SH-SY5Y (cell line): ENCODE measurements at regions not wholly inside any gene's neighbourhood (a gene's known extent, or its start where the extent isn't known, plus 50 kb on each side); places are given as distances from the start of the nearest gene placed in this dataset.

Experiments used
- GATA2 ChIP-seq: IDR thresholded peaks from 2 replicates; pipeline ENCODE4 v1.6.1; 2011; ENCODE audit warnings: mild to moderate bottlenecking, low read depth, low read length
- GATA3 ChIP-seq: IDR thresholded peaks from 2 replicates; pipeline ENCODE4 v1.6.1; 2011; ENCODE audit warnings: low read depth, mild to moderate bottlenecking, low read length, moderate library complexity

DNA sequence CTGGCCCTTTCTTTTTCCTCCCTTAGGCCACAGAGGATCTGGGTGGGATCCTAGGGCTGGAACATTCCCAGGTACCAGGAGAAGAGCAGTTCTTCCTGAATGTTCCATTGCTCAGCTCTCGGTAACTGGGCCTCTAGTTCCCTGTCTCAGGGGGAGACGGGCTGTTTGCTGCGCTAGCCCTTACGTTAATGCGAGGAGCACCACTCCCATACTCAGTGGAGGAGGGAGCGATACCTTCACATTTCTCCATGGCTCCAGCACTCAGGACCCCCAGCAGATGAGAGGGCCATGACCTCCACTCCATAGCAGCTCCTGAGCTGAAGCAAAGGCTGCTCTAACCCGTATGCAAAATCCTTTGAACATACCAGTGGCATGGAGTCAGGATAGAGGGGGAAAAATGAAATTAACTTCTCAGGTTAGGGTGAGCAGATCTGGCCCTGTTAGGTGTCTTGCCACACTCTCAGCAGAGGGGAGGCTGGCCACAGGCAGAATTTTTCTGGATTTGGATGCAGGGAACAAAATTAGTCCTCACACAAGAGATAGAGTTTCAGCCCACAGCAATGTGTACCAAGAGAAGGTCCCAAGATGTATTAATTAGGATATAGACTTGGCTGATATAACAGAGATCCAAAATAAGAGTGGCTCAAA is 206.7 kb downstream of the ZFP36L2 start:
- TF ChIP-seq GATA3 (no peak), GATA2 (no peak)

GRCh38 chr2:43019025-43019367 is 207.4 kb downstream of the ZFP36L2 start:
- no peak for TF ChIP-seq GATA3

DNA sequence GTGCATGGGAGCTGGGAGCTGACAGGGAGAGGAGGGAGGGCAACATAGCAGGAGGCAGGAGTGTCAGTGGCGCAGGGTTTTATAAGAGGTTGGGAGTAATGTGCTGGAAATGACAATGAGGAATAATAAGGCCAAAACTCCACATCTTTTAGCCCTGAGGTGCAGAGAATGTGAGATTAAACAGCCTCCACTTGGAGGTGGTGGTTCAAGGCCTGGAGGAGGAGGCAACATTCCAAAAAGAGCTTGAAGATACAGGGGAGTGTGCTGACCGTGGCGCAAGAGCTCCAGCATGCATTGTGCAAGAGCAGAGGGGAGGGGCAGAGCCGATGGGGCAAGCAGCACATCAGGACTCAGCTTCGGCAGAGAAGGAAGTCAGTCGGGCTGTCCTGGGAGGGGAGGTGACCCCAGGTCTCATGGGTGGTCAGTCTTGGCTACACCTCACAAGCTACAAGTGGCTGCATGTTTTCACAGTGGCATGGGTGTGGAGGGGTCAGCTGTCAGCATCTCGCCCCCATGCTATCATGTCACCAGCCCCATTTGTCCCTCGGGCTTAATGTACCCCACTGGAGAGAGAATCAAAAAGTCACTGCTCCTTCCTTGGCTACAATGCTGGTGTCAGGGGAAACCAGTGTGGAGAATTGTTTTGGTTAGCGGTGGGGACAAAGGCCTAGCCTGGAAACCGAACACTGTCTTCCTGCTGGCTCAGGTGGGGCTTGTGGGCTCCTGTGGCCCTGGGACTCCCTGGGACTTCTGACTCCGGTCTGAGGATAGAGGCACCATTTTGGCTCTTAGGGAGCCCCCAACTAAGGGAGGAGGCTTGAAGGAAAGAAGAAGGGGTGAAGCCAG is 208.0 kb downstream of the ZFP36L2 start:
- TF ChIP-seq GATA3 (no peak), GATA2 (no peak)

DNA sequence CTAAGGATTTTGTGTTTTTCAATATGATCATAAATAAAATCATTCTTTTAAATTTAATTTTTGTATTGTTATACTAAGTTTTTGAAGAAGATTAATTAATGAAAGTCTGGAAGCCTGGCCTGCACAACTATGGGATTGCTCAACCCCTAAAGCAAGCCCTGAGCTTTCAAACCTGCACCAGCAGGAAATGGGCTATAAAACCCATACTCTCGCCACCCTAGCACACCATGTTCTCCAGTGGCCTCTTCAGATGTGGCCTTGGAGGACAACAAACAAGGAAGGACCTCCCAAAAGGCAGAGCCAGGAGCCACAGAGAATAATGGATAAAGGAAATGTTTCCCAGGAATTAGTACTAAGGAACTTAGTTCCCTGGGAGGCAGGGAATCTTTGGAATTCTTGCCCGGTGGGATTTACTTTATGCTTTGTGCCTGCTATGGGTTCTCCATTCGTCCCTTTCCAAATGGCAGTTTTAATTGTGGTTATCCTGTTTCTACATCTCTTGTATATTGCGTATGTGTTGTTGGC is 212.5 kb downstream of the ZFP36L2 start:
- no peak for TF ChIP-seq GATA2
- no peak for TF ChIP-seq GATA3

- no peak for TF ChIP-seq GATA2
- TF ChIP-seq GATA3: no peak
Measured at GRCh38 chr2:43012966-43013365, 213.4 kb downstream of the ZFP36L2 start.

DNA sequence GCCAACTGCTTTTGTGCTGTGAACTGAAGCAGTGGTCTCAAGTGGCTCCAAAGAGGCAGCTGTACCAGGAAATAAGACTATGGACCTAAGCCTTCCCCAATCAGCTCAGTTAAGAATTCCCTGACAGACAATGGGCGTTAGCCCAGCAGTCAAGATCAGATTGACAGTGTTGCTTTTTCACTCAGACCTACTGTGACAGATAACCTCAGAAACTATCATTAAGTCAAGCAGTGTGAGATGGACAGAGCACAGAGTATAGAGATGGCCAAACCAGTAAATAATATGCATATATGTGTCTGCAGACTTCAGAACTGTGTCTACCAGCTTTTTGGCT is 215.3 kb downstream of the ZFP36L2 start:
- TF ChIP-seq GATA3 (no peak), GATA2 (no peak)

DNA sequence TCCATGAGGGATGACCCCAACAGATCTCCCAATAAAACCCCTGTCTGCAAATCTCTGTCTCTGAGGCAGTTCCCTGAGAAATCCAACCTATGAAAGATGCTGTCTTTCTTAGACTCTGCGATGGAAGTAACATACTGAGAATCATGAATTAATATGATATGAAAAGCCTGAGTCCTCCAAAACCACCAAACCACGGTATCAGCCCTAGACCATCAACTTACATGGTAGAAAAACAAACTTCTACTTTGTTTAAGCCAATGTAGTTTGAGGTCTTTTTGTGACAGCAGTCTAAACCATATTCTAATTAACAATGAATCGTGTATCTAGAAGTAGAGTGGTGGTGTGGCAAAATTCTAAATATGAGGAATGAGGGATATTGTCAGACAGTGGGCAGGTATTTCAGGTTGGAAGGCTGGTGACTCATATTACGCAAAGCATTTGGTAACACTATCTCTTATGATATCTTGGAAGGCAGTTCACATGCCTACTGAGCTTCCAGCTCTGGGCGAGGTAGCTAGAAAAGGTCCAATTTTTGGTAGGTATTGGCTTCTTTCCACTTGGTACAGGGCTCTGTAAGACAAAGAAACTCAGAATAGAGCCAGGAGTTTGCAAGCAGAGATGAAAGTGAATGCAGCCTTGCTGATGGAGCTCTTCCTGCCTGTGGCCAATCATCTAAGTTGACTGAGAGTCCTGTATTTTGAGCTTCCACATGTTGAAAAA is 215.8 kb downstream of the ZFP36L2 start:
- TF ChIP-seq GATA2 (no peak), GATA3 (no peak)

DNA sequence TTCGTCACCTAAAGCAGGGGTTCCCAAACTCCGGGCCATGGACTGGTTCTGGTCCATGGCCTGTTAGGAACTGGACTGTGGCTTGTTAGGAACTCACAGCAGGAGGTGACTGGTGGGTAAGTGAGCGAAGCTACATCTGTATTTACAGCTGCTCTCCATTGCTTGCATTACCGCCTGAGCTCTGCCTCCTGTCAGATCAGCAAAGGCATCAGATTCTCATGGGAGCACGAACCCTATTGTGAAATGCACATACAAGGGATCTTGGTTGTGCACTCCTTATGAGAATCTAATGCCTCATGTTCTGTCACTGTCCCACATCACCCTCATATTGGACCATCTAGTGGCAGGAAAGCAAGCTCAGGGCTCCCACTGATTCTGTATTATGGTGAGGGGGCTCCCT is 217.0 kb downstream of the ZFP36L2 start:
- TF ChIP-seq GATA3: no peak
- TF ChIP-seq GATA2: no peak

DNA sequence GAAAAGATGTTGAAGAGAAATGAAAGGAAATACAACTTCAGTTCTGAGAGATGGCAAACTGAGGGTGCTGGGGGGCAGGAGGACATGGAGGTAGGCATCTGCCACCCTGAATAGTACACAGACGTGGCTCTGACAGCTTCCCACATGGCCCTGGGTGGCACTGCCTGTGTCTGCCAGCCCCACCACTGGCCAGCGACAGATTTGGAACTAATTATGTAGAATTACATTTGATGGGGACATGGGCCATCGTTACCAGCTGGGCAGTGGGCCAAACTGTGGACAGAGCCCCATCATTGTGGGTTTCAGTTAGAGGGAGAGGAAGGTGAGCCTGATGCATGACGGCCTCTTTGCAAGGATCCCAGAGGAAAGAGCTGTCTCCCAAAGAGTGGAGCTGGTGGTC is 216.0 kb upstream of the HAAO start:
- TF ChIP-seq GATA3: no peak
- no peak for TF ChIP-seq GATA2

DNA sequence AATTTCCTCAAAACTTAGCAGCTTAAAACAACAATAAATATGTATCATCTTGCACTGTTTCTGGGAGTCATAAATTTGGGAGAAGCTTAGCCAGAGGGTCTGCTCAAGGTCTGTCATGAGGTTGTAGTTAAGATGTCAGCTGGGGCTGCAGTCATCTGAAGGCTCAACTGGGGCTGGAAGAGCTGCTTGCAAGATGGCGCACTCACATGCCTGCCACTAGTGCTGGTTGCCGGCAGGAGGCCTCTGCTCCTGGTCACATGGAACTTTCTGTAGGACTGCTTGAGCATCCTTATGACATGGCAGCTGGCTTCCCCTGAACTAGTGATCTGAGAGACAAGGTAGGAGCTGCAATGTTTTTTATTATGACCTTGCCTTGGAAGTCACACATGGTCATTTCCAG is 215.5 kb upstream of the HAAO start:
- TF ChIP-seq GATA3: no peak
- no peak for TF ChIP-seq GATA2

GRCh38 chr2:43006834-43007543 is 214.6 kb upstream of the HAAO start:
- TF ChIP-seq GATA2 (no peak), GATA3 (no peak)

DNA sequence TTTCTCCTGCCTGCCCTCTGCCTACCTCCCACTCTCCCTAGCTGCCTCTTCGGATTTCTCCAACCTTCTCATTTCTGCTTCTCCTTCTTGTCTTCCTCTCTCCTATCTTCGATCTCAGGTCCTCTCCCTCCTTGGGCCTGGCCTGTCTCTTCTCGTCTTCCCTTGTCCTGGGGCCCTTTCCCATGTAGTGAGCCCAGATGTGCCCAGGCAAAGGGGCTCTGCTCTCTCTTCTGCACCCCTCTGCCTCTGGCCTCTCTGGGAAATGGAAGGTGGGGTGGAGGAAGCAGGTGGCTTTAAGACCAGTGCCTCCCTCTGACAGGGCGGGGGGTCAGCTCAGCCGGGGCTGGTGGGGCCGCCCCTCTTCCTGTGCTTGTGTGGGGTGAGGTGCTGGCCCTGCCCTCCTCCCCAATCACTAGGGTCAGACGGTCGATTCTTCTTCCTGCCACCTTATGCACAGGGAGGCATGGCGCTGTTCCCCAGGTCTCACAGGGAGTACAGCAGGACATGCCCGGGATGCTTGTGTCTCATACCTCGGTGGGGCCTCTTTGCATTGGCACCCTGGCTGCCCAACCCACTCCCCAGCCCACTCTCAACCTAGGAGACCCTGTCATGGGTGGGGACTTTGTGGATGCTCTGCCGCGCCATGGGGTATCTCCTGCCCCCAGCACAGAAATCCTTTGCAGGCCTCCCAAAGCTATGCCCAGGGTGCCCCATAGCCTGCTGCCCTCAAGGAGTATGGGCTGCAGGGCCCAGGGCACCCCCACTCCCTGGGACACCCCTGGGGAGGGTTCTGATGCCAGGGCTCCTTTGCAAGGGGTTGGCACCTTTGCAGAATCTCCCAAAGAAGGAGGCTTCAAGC is 213.8 kb upstream of the HAAO start:
- no peak for TF ChIP-seq GATA3
- no peak for TF ChIP-seq GATA2

GRCh38 chr2:43005245-43005974 is 213.0 kb upstream of the HAAO start:
- no peak for TF ChIP-seq GATA3
- no peak for TF ChIP-seq GATA2
